IMR-90 (cell line): ENCODE measurements at regions not wholly inside any gene's neighbourhood (a gene's known extent, or its start where the extent isn't known, plus 50 kb on each side); places are given as distances from the start of the nearest gene placed in this dataset.

Experiments used
- ATAC-seq: fragments of 200-7000 bp; cut with Tn5 transposase; 2 replicates; pipeline ENCODE4 v1.9.1; 2020; ENCODE audit warnings: low read depth, mild to moderate bottlenecking, moderate library complexity
- BruUV-seq: library from RNA; stranded (reverse); fragments of 400-500 nt; replicated peaks from 2 replicates; lab custom pipeline; 2021; lab: Mats Ljungman, UMichigan
- CTCF ChIA-PET: fragments of 300-600 bp; formaldehyde crosslinking; extraction: SDS; loops from one replicate; lab custom pipeline; 2021; ENCODE audit warnings: antibody characterized with exemption; lab: Yijun Ruan, JAX
- POLR2A ChIA-PET: fragments of 300-600 bp; sonication (Branson Sonifier 250); formaldehyde crosslinking; loops from one replicate; lab custom pipeline; 2022; ENCODE audit warnings: antibody characterized with exemption; ENCODE audit not compliant: unreplicated experiment; lab: Charles Lee
- DNase-seq: peaks from one replicate; pipeline ENCODE4 v3.0.0; 2013
- H2AFZ ChIP-seq: replicated peaks from 2 replicates; pipeline ENCODE3; 2013; ENCODE audit warnings: low read length, mild to moderate bottlenecking; ENCODE audit not compliant: poor library complexity
- H2AK5ac ChIP-seq: 2 replicates; pipeline ENCODE4 v1.6.1; 2013; ENCODE audit warnings: low read depth, low read length, inconsistent platforms
- H2AK9ac ChIP-seq: replicated peaks from 2 replicates; pipeline ENCODE3; 2013; ENCODE audit warnings: mild to moderate bottlenecking, low read depth, low read length, moderate library complexity; ENCODE audit not compliant: poor library complexity
- H2BK120ac ChIP-seq: 2 replicates; pipeline ENCODE4 v1.6.1; 2013; ENCODE audit warnings: low read depth, low read length, inconsistent platforms
- H2BK15ac ChIP-seq: 3 replicates; pipeline ENCODE4 v1.6.1; 2013; ENCODE audit warnings: low read depth, low read length, inconsistent platforms
- H2BK20ac ChIP-seq: 2 replicates; pipeline ENCODE4 v1.6.1; 2013; ENCODE audit warnings: low read depth, mild to moderate bottlenecking, inconsistent platforms, low read length, moderate library complexity
- H2BK5ac ChIP-seq: 2 replicates; pipeline ENCODE4 v1.6.1; 2013; ENCODE audit warnings: mild to moderate bottlenecking, low read depth, low read length, inconsistent platforms; ENCODE audit not compliant: poor library complexity, severe bottlenecking
- H3K14ac ChIP-seq: replicated peaks from 2 replicates; pipeline ENCODE4 v1.6.1; 2013; ENCODE audit warnings: low read depth, low read length, inconsistent platforms
- H3K18ac ChIP-seq: 2 replicates; pipeline ENCODE4 v1.6.1; 2013; ENCODE audit warnings: low read depth, low read length, control low read depth
- H3K23ac ChIP-seq: 2 replicates; pipeline ENCODE4 v1.6.1; 2013; ENCODE audit warnings: low read depth, low read length, inconsistent platforms
- H3K27ac ChIP-seq: 2 replicates; pipeline ENCODE4 v1.5.1; 2013; ENCODE audit warnings: mild to moderate bottlenecking, control low read depth, low read length; ENCODE audit not compliant: insufficient read depth
- H3K27me3 ChIP-seq: 2 replicates; pipeline ENCODE4 v1.6.1; 2013; ENCODE audit warnings: low read length; ENCODE audit not compliant: control insufficient read depth, insufficient read depth
- H3K36me3 ChIP-seq: 2 replicates; pipeline ENCODE4 v1.6.1; 2013; ENCODE audit warnings: low read length, mixed read lengths; ENCODE audit not compliant: control insufficient read depth, insufficient read depth
- H3K4ac ChIP-seq: 2 replicates; pipeline ENCODE4 v1.6.1; 2013; ENCODE audit warnings: low read depth, low read length, inconsistent platforms
- H3K4me1 ChIP-seq: 2 replicates; pipeline ENCODE4 v1.6.1; 2013; ENCODE audit warnings: low read length, mixed read lengths; ENCODE audit not compliant: control insufficient read depth, insufficient read depth
- H3K4me2 ChIP-seq: 2 replicates; pipeline ENCODE4 v1.6.1; 2013; ENCODE audit warnings: low read depth, mild to moderate bottlenecking, control low read depth, low read length, moderate library complexity
- H3K4me3 ChIP-seq: 2 replicates; pipeline ENCODE4 v1.5.1; 2013; ENCODE audit warnings: low read depth, mild to moderate bottlenecking, control low read depth, low read length, moderate library complexity; ENCODE audit not compliant: insufficient read depth
- H3K56ac ChIP-seq: 2 replicates; pipeline ENCODE4 v1.6.1; 2013; ENCODE audit warnings: low read length, inconsistent platforms; ENCODE audit not compliant: insufficient read depth; ENCODE audit errors: extremely low read depth
- H3K79me1 ChIP-seq, 2 experiments: 2 replicates each; pipeline ENCODE4 v1.6.1; 2013; ENCODE audit warnings: low read length in 2 of 2, inconsistent platforms in 1 of 2, low read depth in 1 of 2
- H3K9ac ChIP-seq: 2 replicates; pipeline ENCODE4 v1.6.1; 2013; ENCODE audit warnings: low read depth, low read length, control low read depth
- H3K9me1 ChIP-seq: 2 replicates; pipeline ENCODE4 v1.6.1; 2013; ENCODE audit warnings: low read length, inconsistent platforms; ENCODE audit not compliant: insufficient read depth
- H3K9me3 ChIP-seq: 2 replicates; pipeline ENCODE4 v1.6.1; 2013; ENCODE audit warnings: low read length; ENCODE audit not compliant: control insufficient read depth, insufficient read depth
- H4K20me1 ChIP-seq: 2 replicates; pipeline ENCODE4 v1.6.1; 2013; ENCODE audit warnings: low read length, inconsistent platforms; ENCODE audit not compliant: insufficient read depth
- H4K5ac ChIP-seq: 2 replicates; pipeline ENCODE4 v1.6.1; 2013; ENCODE audit warnings: mild to moderate bottlenecking, low read depth, low read length, control low read depth
- H4K8ac ChIP-seq, 2 experiments: 2 replicates each; pipeline ENCODE4 v1.6.1; 2013; ENCODE audit warnings: low read depth in 2 of 2, low read length in 2 of 2, control low read depth in 1 of 2, inconsistent platforms in 1 of 2
- H4K91ac ChIP-seq: 2 replicates; pipeline ENCODE4 v1.6.1; 2013; ENCODE audit warnings: low read depth, low read length, inconsistent platforms; ENCODE audit not compliant: insufficient read depth
- BHLHE40 ChIP-seq: fragments of 150-350 bp; IDR thresholded peaks from 2 replicates; pipeline ENCODE4 v1.6.1; 2016; ENCODE audit warnings: mild to moderate bottlenecking, low read depth, low read length
- CEBPB ChIP-seq: IDR thresholded peaks from 2 replicates; pipeline ENCODE4 v1.6.1; 2012; ENCODE audit warnings: low read depth, low read length, improper control_type of control experiment
- CHD1 ChIP-seq: IDR thresholded peaks from 2 replicates; pipeline ENCODE4 v1.6.1; 2012; ENCODE audit warnings: low read depth, low read length, improper control_type of control experiment
- CTCF ChIP-seq: conservative IDR thresholded peaks from 2 replicates; pipeline ENCODE4 v1.5.1; 2012; ENCODE audit warnings: mild to moderate bottlenecking, low read depth, low read length, improper control_type of control experiment
- ELK1 ChIP-seq: fragments of 150-350 bp; IDR thresholded peaks from 2 replicates; pipeline ENCODE4 v1.6.1; 2016; ENCODE audit warnings: low read depth, mild to moderate bottlenecking, low read length, moderate library complexity, borderline replicate concordance
- FOS ChIP-seq: fragments of 150-350 bp; IDR thresholded peaks from 2 replicates; pipeline ENCODE4 v1.6.1; 2016; ENCODE audit warnings: low read depth, low read length
- MAFK ChIP-seq: IDR thresholded peaks from 2 replicates; pipeline ENCODE4 v1.6.1; 2012; ENCODE audit warnings: low read depth, low read length, improper control_type of control experiment
- MXI1 ChIP-seq: IDR thresholded peaks from 2 replicates; pipeline ENCODE4 v1.6.1; 2012; ENCODE audit warnings: low read depth, mild to moderate bottlenecking, low read length, moderate library complexity, borderline replicate concordance
- NFE2L2 ChIP-seq: fragments of 150-350 bp; IDR thresholded peaks from 2 replicates; pipeline ENCODE4 v1.6.1; 2016; ENCODE audit warnings: low read depth, mild to moderate bottlenecking, low read length
- POLR2A ChIP-seq: IDR thresholded peaks from 2 replicates; pipeline ENCODE4 v1.6.1; 2012; ENCODE audit warnings: mild to moderate bottlenecking, low read depth, low read length
- RAD21 ChIP-seq: IDR thresholded peaks from 2 replicates; pipeline ENCODE4 v1.6.1; 2012; ENCODE audit warnings: low read length, improper control_type of control experiment
- RCOR1 ChIP-seq: IDR thresholded peaks from 2 replicates; pipeline ENCODE4 v1.6.1; 2012; ENCODE audit warnings: mild to moderate bottlenecking, low read length, improper control_type of control experiment; ENCODE audit not compliant: insufficient replicate concordance
- RFX5 ChIP-seq: IDR thresholded peaks from 2 replicates; pipeline ENCODE4 v1.8.0; 2012; ENCODE audit warnings: low read depth, mild to moderate bottlenecking, low read length, moderate library complexity
- USF2 ChIP-seq: fragments of 150-350 bp; IDR thresholded peaks from 2 replicates; pipeline ENCODE4 v1.6.1; 2017; ENCODE audit warnings: mild to moderate bottlenecking, antibody characterized with exemption, low read length, low read depth
- WGBS, 2 experiments: methylation state at CpG; one replicate each; pipeline versions ENCODE4 v1.1.5 to v1.1.7; 2013; ENCODE audit warnings: missing lambda C conversion rate in 2 of 2; ENCODE audit not compliant: insufficient read length in 1 of 2; ENCODE audit errors: extremely low coverage in 2 of 2; 5-methylcytosine and 5-hydroxymethylcytosine counted together
- dilution Hi-C: fragments of 300-500 bp; cut with HindIII; formaldehyde crosslinking; loops from one replicate; pipeline ENCODE4 v1.14.3; 2018; ENCODE audit warnings: low sequenced_read_pairs; ENCODE audit not compliant: unreplicated experiment
- in situ Hi-C: fragments of 300-500 bp; cut with MboI; formaldehyde crosslinking; loops from 3 replicates; pipeline ENCODE4 v1.14.3; 2019; ENCODE audit warnings: low sequenced_read_pairs, inconsistent platforms, mixed read lengths
- intact Hi-C: fragments of 100-400 bp; cut with micrococcal nuclease; formaldehyde crosslinking; loops from 2 replicates; pipeline ENCODE4 v1.10.0; 2022

GRCh38 chr2:216930716-216931115 lies 70.9 kb upstream of the TNP1 start:
- Histone ChIP-seq H2AK9ac (no peak overlapping the region), H3K23ac (no peak overlapping the region), H3K27ac (no peak overlapping the region), H3K9ac (no peak overlapping the region), H4K91ac (no peak overlapping the region), H2AK5ac (no peak overlapping the region), H3K9me3 (0 out of 2 replicates have a peak, but pooled peaks cover 2% of the 10 kb centered on the region), H3K36me3 (no peaks in the 10 kb centered on the region), H3K18ac (no peak overlapping the region), H4K5ac (no peak overlapping the region), H3K4ac (no peak overlapping the region), H3K56ac (no peak overlapping the region), H3K4me3 (no peak overlapping the region), H4K8ac (no peak overlapping the region), H3K79me1 (no peaks in the 10 kb centered on the region), H2BK20ac (no peak overlapping the region), H2BK120ac (no peak overlapping the region), H3K4me1 (no peaks in the 10 kb centered on the region; the same call in 1 of the 2 replicates), H3K9me1 (no peaks in the 10 kb centered on the region; the same call in 1 of the 2 replicates), H4K20me1 (no peaks in the 10 kb centered on the region), H3K4me2 (no peak overlapping the region), H2AFZ (no peak overlapping the region), H3K14ac (no peak overlapping the region), H3K27me3 (peaks cover 5% of the 10 kb centered on the region), H2BK5ac (no peak overlapping the region), H2BK15ac (no peak overlapping the region)
- dilution Hi-C loops = no loop called here
- ATAC-seq (no peak), DNase-seq (no peak)
- in situ Hi-C loops = no loop called here
- intact Hi-C loops = no loop called here
- no peak for TF ChIP-seq CHD1
- TF ChIP-seq POLR2A = no peak
- TF ChIP-seq ELK1 = no peak
- TF ChIP-seq BHLHE40 = no peak
- TF ChIP-seq USF2 = no peak
- no peak for TF ChIP-seq MXI1
- no peak for TF ChIP-seq NFE2L2
- no peak for TF ChIP-seq CEBPB
- no peak for TF ChIP-seq RCOR1
- no peak for TF ChIP-seq MAFK
- no peak for TF ChIP-seq CTCF
- no peak for TF ChIP-seq RAD21
- no peak for TF ChIP-seq RFX5
- no peak for TF ChIP-seq FOS
- ChIA-PET CTCF (no interaction called here), POLR2A (no interaction called here)
- BruUV-seq = no TSS peak
- 86% methylated on average over 1 of the region's 2 CpGs; no CpG with 5 or more reads in 1 of the 2 experiments for WGBS, 2 experiments
